ENCODE measurements at regions not wholly inside any gene's neighbourhood (a gene's known extent, or its start where the extent isn't known, plus 50 kb on each side); places are given as distances from the start of the nearest gene placed in this dataset.

GRCh38 chr3:109921509-109921908, 584.2 kb upstream of the DPPA4 start:
- TF ChIP-seq GATA2 (IDR thresholded peaks at IDR 0.05; ENCODE audit: low read depth, low read length) (no peak), GATA3 (IDR thresholded peaks at IDR 0.05; ENCODE audit: low read depth, low read length) (no peak)

Data from SH-SY5Y (cell line).